Epithelial cell of esophagus (primary cell): ENCODE measurements at regions not wholly inside any gene's neighbourhood (a gene's known extent, or its start where the extent isn't known, plus 50 kb on each side); places are given as distances from the start of the nearest gene placed in this dataset.
A peak's percentile ranks its signal among the peaks of the same experiment; 100 is the strongest.

ENCODE experiments used
- DNase-seq: peaks from one replicate; pipeline ENCODE4 v3.0.0; 2010; ENCODE audit warnings: low read depth
- H3K4me3 ChIP-seq: 2 replicates; pipeline ENCODE4 v1.5.1; 2011; ENCODE audit warnings: mild to moderate bottlenecking, low read length, control low read depth
- CTCF ChIP-seq: IDR thresholded peaks from 2 replicates; pipeline ENCODE4 v1.5.1; 2011; ENCODE audit warnings: low read depth, mild to moderate bottlenecking, low read length, control low read depth, inconsistent platforms; ENCODE audit not compliant: insufficient read depth; ENCODE audit errors: missing control alignments

DNA sequence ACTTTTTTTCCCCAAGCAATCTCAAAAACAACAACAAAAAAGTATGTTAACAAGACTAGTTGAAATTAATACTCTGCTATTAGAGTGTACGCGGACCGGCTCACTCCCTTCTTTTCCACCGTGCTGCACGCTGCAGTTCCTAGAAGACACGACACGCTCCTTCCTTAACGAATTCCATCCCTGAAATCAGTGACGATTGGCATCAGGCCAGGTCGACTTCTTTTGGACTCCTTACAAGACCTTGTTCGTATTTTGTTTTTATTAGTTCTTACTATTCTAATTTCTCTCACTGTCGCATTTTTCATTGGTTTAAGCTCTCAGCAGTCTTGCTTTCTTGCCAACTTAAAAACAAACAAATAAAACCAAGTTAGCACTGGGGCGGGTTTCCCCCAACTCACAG is 175.8 kb upstream of the PITX2 start:
- TF ChIP-seq CTCF: no peak
- H3K4me3 ChIP-seq: no peak overlapping the region
- no peak for DNase-seq

- no peak for TF ChIP-seq CTCF
- DNase-seq: no peak
- H3K4me3 ChIP-seq: no peak overlapping the region
Measured at GRCh38 chr4:110799211-110799610, 176.3 kb upstream of the PITX2 start.

GRCh38 chr4:110801591-110801990 is 178.7 kb upstream of the PITX2 start:
- no peak for DNase-seq
- no peak overlapping the region for H3K4me3 ChIP-seq
- no peak for TF ChIP-seq CTCF

DNA sequence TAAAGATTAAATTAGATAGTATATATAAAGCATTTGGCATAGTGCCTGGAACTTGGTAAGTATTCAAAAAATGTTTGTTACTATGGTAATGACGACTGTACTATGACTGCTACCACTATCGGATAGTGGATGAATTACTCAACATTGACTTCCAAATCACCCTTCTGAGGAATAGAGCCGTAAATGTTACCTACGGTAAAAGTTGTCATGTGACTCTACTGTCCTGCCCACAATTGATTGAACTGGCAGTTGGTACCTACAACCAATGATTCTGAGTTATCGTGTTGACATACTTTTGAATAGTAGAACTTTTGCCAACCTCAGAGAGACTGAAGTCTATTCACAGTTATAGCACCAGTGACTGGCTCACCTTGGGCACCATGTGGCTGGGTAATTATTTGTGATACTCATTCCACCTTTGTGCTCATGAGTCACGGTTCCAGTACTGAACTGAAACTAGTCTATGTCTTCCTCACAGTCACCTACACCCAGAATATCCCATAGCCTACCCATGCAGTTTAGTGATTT is 185.5 kb upstream of the PITX2 start:
- peak; percentile 29 for DNase-seq
- no peak overlapping the region for H3K4me3 ChIP-seq
- TF ChIP-seq CTCF: no peak

GRCh38 chr4:110815950-110816349 is 193.1 kb upstream of the PITX2 start:
- no peak for TF ChIP-seq CTCF
- DNase-seq: no peak
- H3K4me3 ChIP-seq: no peak overlapping the region

GRCh38 chr4:110816367-110816766 is 193.5 kb upstream of the PITX2 start:
- no peak for TF ChIP-seq CTCF
- no peak for DNase-seq

GRCh38 chr4:110821186-110821585 is 198.3 kb upstream of the PITX2 start:
- DNase-seq: no peak
- no peak overlapping the region for H3K4me3 ChIP-seq
- no peak for TF ChIP-seq CTCF

More at GRCh38 chr4:110816367-110816766, 193.5 kb upstream of the PITX2 start:
- H3K4me3 ChIP-seq: no peak overlapping the region
